ENCODE measurements at regions not wholly inside any gene's neighbourhood (a gene's known extent, or its start where the extent isn't known, plus 50 kb on each side); places are given as distances from the start of the nearest gene placed in this dataset.
A peak's percentile ranks its signal among the peaks of the same experiment; 100 is the strongest.
"Not testable (repeated sequence)": the region's sequence is repeated elsewhere in the genome, so short reads cannot be mapped to it uniquely, and the experiment has no call there.

DNA sequence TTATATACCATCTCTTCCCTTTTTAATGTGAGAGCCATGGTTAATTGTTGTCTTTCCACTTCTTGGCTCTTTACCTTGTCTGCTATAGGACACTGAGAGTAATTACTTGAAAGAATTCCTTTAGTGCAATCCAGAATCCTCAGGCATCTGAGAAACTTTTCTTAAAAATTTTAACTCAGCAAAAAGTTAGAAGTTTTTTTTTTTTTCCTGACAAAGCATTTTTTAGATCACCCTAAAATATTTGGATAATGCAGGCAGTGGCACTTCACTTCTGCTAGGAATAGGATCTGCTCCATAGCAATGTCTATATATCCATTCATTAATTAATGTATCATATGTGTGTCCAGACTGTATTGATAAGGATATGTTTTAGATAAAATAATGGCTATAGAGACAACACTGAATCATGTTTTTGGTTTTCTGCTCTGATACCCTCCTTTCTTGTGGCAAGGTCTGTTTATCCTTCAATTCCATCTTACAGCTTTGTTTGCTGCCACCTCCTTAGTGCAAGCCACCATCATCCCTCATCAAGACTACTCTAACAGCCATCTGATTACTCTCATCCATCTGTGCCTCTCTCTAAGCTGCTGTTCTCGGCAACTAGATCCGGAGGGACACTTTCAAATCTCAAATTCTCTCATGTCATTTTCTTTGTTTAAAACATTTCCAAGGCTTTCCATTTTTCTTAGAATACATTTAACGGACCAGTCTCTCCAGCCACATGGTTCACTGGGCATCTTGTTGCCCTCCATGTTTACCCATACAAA lies 563.5 kb downstream of the EDEM1 start:
- no peak for DNase-seq (ENCODE audit: low spot score)

DNA sequence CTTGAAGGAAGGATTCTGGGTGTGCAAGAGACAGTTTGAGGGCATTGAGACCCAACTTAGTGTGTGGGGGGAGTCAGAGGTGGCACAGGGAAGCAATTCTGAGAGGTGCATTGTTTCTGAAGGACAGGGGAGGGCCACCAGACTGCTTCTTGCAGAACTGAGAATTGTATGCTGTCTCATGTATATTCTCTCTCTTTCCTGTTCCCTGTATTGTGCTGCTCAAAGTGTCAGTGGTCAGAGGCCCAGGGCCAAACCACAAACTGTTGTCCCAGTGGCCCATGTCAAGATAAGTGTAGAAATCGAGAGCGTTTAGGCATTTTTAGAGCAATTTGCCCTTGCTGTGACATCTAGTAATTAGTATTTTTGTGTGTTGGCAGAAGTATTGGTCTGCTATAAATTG lies 567.1 kb downstream of the EDEM1 start:
- no peak for DNase-seq (ENCODE audit: low spot score)

DNA sequence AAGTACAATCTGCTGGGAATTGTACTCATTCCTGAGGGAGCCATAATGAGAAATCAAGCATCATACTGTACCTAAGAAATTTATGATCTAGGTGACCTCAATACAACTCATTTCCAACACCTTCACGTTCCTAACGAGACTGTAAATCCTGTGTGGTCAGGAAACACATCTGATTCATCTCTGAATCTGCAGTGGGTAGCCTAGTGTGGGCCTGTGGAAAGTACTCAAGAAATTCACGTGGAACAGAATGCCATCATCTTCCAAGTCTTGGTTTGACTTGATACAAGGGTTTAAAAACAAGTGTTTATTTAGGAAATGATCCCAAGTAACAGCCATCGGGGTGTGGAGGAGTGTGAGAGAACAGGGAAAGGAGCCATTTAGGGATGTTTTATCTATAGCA lies 568.9 kb downstream of the EDEM1 start:
- DNase-seq (ENCODE audit: low spot score), result no peak

DNA sequence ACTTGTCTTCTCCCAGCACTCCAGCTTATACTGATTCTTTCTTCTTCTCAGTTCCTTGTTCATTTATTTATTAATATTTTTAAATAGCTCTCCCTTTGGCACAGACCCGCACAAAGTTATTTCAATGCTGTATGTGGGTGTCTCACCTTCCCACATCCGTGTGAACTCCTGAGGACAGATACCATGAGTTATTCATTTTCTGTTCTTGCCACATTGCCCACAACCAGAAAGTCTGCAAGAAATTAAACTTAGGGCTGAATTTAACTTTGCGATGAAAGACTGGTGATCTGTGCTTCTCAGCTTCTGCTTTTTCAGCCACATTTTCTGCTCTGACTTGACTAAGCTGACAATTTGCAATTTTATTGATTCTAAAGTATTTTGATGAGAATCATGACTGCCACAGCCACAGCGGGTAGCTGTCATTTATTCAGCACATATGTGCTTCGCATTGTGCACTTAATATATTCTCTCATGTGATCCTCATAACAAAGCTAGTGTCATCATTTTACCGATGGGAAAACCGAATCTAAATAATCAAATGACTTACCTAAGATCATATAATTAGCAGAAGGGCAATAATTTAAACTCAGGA lies 569.8 kb downstream of the EDEM1 start:
- DNase-seq (ENCODE audit: low spot score), result no peak

DNA sequence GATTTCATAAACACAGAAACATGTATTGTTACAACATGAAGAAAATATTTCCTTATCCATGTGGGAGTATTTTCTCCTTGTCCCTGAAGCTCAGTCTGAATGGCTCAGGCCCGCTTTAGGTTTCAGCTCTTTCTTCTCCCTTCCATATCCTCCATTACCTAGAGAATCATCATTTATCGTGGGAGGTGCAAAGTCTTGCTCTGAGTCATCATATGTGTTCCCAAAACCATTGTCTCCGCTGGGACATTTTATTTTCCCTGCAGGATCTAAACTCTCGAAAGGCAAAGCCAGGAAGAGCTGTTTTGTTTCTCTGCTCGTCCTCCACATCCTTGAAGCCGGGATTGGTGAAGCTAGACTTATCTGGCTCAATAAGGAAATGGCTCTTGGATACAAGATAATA lies 571.2 kb downstream of the EDEM1 start:
- DNase-seq (ENCODE audit: low spot score), result no peak

DNA sequence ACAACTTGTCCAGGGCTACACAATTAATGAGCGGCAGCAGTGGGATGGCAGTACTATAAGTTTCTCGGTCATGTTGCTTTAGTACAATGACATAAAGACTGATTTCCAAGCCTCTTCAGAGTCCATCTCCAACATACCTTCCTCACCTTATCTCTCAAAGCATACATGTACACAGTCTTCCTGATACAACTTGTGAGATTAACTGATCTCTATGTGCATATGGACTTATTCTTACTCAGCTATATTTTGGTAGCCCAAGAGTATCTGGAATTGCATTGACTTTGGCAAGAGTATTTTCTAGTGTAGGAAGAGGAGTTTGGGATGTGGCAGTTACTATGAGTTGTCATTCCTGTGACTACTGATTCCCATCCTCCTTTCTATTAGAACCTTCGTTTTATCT lies 575.0 kb downstream of the EDEM1 start:
- no peak for DNase-seq (ENCODE audit: low spot score)

DNA sequence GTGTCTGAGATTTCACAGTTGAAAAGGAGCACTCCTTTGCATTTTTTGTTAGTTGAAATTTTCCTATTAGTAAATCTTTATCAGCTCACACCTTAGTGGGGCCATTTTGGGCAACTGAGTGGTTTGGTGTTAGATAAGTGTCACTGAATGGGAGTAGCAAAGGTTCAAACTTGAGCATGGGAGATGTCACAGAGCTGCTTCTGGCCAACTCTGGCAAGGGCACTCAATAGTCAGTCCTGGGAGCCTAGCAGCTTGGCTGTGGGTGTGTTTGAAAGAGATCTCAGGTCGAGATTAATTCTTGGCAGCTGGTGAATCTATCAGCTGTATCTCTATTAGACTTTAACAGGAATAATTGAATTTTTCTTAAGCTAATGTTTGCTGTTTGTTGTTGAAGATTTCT lies 579.3 kb downstream of the EDEM1 start:
- no peak for DNase-seq (ENCODE audit: low spot score)

DNA sequence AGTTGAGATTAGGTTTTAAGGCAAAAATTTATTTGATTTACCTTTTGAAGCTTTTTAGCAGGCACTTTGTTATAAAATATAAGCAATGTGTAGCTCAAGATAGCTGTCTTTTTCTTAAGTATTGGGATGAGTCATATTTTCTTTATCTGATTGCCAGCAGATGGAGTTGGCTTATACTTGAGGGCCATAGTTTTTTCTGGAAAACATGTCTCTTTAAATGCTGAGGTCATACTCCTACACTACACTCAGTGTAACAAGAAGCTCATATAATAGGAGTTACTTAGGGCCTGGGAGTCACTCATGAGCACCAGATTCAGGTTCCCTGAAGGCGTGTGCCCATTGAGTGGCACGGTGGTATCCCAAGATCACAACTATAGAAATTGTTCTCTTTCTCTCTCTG lies 579.8 kb downstream of the EDEM1 start:
- peak; percentile 7 for DNase-seq (ENCODE audit: low spot score)

DNA sequence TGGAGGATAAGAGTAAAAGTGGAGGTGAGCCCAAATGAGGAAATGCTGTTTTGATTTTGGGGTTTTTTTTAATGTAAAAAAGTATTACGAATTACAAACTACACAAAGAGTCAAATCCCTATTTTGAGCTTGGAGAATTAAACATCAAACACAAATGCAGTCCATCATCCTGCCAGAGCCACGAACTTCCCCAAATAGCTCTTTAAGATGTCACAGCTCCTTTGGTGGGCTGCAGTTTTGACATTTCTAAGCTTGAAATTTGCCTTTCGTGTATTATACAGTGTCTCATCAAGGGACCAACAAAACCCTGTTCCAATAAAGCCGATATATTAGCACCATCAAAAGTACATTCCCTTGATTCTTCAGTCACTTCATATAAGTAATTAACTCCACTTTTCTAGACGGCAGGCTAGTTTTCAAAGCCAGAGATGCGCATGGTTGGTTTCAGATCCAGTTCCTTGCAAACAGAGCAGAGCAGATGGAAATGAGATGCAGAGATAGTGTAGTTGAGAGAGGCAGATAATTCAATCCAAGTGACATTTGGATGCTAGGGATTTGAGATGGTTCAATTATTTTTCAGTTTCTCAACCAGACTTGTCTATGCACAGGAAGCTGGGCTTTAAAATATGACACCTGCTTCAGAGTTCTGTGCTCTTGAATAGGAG lies 580.9 kb downstream of the EDEM1 start:
- DNase-seq (ENCODE audit: low spot score), result no peak

DNA sequence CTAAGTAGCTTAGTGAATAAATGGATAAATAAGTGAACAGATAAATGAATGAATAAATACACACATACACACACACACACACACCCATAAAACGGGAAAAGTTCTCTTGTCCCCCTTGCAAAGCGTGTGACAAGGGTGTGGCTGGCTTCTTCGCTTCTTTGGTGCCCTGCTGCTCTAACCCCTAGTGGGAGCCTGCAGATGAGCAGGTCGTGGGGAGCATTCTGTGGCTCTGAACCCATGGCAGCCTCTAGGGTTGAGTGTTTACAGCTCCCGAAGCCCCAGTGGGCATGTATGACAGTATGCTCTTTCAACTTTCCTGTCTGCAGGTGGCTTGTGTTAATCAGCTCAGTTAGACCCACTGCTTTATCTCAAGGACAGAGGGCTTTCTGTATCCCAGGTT lies 582.3 kb downstream of the EDEM1 start:
- DNase-seq (ENCODE audit: low spot score), result no peak

DNA sequence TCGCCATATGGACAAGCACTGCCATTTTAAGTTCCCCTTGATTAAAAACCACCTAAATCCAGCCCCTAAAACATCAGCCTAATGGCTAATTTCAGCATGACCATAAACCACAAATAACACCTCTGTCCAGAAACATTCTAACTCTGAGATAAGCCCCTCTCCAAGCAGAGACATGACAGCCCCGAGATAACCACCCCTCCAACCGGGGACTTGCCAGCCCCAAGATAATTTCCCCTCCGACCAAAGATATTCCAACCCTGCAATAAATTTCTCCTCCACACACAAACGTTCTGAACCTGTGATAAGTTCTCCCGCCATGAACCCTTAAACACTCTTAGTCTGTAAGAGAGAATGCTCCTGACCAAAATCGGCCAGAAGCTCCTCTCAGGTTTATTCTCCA lies 586.8 kb downstream of the EDEM1 start:
- no peak for DNase-seq (ENCODE audit: low spot score)

DNA sequence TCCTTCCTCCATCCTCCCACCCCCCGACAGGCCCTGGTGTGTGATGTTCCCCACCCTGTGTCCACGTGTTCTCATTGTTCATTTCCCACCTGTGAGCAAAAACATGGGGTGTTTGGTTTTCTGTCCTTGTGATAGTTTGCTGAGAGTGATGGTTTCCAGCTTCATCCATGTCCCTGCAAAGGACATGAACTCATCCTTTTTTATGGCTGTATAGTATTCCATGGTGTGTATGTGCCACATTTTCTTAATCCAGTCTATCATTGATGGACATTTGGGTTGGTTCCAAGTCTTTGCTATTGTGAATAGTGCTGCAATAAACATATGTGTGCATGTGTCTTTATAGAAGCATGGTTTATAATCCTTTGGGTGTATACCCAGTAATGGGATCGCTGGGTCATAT lies 587.6 kb downstream of the EDEM1 start:
- DNase-seq (ENCODE audit: low spot score), result not testable (repeated sequence)

DNA sequence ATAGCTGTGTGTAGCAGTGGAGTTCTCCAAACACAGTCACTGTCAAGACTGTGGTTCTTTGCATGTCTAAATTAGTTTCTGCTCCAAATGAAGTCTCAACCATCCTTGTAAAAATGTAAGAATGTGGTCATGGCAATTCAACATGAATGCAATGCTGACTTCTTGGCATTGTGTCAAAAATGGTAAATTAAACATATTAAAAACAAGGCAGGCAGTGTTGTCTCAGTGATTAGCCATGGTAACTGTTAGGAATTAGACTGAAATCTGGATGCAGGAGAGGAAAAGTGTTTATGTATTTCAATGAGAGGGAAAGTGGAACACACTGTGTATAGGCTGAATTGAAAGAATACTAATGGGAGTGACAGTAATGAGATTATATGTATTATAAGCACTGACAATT lies 597.2 kb downstream of the EDEM1 start:
- no peak for DNase-seq (ENCODE audit: low spot score)

DNA sequence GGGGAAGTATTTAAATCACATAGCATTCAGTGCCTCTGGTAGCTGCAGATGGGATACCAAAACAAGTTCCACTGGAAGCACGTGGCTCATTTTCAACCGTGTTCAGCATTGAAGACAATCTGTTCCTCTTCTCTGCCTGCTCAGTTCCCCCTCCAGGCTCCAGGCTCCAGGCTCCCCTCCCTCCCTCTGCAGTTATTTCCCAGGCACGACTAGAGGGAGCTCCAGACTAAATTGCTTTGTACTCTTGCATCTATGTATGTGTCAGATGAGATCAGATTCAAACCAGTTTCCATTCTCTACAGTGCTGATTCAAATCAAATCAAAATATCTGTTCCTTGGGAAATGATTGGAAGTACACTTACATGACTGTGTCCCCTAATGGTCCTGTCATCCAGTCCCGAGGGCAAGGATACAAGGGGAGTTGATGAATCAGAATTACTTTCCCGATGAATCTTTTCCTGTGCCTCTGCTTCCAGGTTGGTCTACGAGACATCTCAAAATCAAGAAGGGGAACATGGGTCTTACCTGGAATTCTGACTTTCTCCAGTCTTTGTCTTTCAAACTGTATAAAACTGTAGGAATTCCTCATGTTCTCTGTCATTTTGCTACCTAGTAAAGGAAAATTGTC lies 600.5 kb downstream of the EDEM1 start:
- DNase-seq (ENCODE audit: low spot score), result no peak

DNA sequence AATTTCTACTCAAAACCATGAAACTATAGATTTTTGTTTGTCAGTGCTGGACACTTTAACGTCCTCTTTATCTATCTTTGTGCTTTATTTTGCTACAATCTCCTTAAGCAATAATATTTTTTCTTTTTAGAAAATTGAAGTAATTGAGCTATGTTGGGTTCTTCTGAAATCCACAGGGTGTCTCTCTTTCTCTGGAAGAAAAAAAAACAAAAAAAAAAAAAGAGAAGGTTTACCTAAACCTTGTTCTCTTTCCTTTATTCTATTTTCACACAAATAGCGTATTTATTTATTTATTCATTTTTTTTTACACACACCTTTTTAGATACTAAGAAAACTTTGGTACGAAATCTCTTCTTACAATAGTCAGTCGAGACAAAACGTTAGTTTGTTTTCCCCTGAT lies 601.0 kb downstream of the EDEM1 start:
- no peak for DNase-seq (ENCODE audit: low spot score)

DNA sequence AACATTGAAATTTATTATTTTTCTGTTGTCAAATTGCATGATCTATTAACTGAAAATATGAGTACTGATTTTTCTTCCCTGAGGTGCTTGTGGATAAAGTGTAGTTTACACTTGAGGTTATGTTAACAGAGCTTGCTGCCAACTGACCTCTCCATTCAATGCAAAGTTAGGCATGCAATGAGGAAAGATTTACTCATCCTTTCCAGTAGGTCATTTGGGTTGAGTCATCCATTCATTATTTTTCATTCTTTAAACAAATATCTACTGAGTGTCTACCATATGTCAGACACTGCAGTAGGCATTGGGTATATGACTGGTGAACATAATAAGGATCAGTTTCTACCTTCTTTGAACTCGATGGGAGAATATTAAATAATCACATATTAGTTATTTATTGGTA lies 604.1 kb downstream of the EDEM1 start:
- DNase-seq (ENCODE audit: low spot score), result no peak

DNA sequence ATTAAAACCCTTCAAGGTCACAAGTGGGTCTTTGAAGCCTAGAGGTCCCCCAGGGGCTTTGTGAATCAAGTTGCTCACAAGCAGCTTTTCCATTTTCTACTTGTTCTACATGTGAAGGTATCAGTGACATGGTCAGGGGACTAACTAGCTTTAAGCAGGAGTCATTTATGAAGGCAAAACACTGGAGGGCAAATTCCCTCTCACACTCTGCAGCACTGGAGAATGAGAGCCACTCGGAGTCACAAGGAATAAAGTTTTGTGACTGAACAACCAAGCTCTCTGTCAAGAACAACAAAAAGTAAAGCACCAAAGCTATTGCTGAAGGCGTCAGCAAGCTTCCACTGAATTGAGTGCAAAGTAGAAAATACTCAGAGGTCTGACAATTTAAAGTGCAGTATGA lies 609.0 kb downstream of the EDEM1 start:
- no peak for DNase-seq (ENCODE audit: low spot score)

DNA sequence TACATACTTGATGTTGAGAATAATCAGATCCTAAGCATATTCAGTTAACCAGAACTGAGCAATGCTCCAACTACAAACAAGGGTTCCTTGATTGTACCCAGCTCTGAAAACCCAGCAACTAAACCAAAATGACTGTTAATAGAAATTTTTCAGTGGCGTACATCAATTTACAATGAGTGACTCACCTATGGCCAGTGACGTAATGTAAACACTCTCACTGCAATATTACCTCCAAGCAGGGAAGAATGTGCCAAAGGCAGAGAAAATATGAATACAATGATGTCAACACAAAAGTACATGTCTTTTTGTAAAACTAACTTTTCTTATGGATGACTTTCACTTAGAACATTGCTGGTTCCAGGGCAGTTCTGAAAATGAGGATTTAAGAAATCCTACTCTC lies 611.3 kb downstream of the EDEM1 start:
- DNase-seq (ENCODE audit: low spot score), result no peak

DNA sequence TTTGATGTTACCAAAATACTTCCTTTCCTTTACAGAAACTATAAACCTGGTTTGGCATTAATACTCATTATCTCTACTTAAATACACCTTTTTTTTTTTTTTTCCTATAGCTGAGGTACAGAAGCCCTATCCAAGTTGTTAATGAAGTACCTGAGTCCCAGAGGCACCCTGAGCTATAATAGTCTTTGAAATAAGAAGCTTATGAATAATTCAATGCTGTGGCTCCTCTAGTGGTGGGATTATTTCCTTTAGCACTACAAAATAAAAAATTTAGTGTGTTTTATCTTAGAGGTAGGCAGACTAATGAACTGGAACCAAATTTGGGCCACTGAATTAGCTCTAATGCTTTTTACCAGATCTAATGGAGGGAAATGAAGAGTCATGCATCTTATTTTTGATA lies 611.9 kb downstream of the EDEM1 start:
- no peak for DNase-seq (ENCODE audit: low spot score)

DNA sequence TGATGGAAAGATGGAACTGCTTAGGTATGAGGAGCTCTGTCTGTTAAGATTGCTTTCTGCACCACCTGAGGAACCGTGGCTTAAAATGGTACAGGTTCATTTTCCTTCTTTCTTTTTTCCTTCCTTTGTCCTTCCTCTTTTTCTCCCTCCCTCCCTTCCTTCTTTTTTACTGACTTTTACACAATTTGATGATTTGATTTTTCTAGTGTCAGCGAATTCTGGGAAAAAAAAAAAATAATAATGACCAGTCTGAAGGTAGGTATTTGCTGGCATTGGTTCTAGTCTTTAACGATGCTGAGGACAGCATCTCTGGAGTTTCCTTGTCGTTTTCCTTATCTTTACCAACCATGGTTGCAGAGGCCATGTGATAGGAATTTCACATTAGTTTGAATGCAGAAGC lies 613.5 kb downstream of the EDEM1 start:
- no peak for DNase-seq (ENCODE audit: low spot score)

DNA sequence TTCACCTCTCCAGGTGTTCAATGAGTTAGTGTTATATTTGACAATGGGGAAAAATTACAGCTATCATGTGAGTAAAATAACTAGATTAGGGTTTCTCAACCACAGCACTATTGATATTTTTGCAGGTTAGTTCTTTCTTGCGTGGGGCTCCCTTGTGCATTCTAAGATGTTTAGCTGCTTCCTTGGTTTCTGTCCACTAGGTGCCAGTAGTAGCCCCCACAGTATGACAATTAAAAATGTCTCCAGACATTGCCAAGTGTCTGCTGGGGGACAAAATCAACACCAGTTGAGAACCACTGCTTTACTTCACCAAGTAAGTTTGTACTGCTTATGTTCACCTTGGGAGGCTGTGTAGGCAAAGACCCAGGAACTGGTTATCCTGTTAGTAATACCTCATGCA lies 618.7 kb downstream of the EDEM1 start:
- DNase-seq (ENCODE audit: low spot score), result no peak

DNA sequence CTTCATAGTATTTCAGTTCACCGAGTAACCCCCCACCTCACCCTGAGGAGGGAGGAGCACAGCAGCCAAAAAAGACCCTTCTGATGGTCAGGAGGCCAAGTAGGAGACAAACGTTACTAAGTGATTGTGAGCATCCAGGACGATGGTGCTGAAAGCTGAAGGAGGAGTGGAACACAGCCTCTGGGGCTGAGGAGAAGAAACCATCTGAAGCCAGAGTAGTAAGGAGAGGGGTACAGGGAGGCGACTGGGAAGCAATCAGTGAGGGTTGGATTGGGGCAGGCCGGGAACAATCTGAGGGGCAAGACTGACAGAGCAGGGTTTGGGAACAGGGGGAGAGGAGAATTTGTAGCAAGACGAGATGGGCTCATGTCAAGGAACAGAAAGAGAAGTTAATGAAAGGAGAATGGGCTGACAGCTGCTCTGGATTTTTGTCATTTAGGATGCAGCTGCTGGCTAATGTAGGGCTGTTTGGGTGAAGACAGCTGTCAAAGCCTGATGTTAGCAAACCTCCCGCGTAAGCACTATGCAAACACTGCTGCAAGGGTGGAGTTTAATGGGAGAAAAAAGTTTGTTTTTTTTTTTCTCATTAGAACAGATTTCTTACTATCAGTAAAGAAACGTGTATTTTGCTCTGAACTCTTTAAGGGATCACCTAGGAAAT lies 622.2 kb downstream of the EDEM1 start:
- DNase-seq (ENCODE audit: low spot score), result no peak

DNA sequence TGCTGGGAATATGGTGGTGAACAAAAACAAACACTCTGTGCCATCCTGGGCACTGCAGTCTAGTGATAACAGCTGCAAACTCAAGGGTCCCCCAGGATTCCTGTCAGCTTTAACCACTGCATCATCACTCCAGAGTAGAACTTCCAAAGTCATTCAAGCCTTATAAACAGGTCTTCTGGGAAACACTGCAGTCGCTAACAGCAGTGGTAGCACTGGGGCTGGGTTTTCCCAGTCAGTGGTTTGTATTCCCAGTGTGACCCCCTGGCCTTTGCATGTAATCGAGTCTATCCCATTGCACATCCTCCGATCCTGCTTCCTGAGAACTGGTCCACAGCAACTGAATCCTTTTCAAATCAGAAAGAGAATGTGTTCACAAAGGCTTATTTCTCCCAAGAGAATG lies 623.5 kb downstream of the EDEM1 start:
- no peak for DNase-seq (ENCODE audit: low spot score)
